GM18520 (cell line): ENCODE measurements at regions not wholly inside any gene's neighbourhood (a gene's known extent, or its start where the extent isn't known, plus 50 kb on each side); places are given as distances from the start of the nearest gene placed in this dataset.

Source experiments
- ATAC-seq: cut with Tn5 transposase; IDR thresholded peaks from one replicate; pipeline ENCODE4 v1.9.1; 2021; ENCODE audit not compliant: unreplicated experiment

DNA sequence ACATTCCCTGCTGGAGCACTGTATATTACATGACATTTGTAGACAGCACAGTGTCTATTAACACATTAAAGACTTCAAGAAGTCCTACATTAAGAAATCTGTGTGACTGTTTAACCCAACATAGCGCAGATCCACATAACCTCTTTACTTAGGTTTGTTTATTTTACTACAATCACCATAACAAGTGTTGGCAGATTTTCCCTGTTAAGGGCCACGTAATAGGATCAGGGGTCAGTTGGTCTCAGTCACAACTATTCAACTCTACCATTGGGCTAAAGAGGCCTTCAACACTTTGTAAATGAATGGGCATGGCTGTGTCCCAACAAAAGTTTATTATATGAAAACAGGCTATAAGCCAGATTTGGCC lies 51.3 kb upstream of the ADORA2B start:
- ATAC-seq = no peak

- ATAC-seq = no peak
Observed at GRCh38 chr17:15894258-15894657, 50.7 kb upstream of the ADORA2B start.

- ATAC-seq = no peak
Observed at GRCh38 chr17:15894913-15895658, 49.8 kb upstream of the ADORA2B start.
